ENCODE measurements at regions not wholly inside any gene's neighbourhood (a gene's known extent, or its start where the extent isn't known, plus 50 kb on each side); places are given as distances from the start of the nearest gene placed in this dataset.

- TF ChIP-seq CHD7 (IDR thresholded peaks at IDR 0.05; ENCODE audit: insufficient replicate concordance, low read length) (no peak), KDM1A (IDR thresholded peaks at IDR 0.05; ENCODE audit: borderline replicate concordance, low read length) (no peak), TBP (IDR thresholded peaks at IDR 0.05; ENCODE audit: low read depth, low read length) (no peak), RFX5 (IDR thresholded peaks at IDR 0.05; ENCODE audit: borderline replicate concordance, low read depth, low read length) (no peak), CREB1 (IDR thresholded peaks at IDR 0.05) (no peak), CBX5 (IDR thresholded peaks at IDR 0.05; ENCODE audit: low read depth, low read length) (no peak), JUN (IDR thresholded peaks at IDR 0.05; ENCODE audit: low read depth, low read length) (no peak), EP300 (IDR thresholded peaks at IDR 0.05; ENCODE audit: borderline replicate concordance in 1 of 2, low read depth in 2 of 2, low read length in 2 of 2) (no peak), NRF1 (IDR thresholded peaks at IDR 0.05; ENCODE audit: low read depth, low read length) (no peak)
- TF ChIP-seq, protein P1, sequence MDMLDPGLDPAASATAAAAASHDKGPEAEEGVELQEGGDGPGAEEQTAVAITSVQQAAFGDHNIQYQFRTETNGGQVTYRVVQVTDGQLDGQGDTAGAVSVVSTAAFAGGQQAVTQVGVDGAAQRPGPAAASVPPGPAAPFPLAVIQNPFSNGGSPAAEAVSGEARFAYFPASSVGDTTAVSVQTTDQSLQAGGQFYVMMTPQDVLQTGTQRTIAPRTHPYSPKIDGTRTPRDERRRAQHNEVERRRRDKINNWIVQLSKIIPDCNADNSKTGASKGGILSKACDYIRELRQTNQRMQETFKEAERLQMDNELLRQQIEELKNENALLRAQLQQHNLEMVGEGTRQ (IDR thresholded peaks at IDR 0.05; ENCODE audit: low read length), result no peak
These were observed 361.2 kb upstream of the RIOK2 start (continued) for GRCh38 chr5:97544240-97544639.

Measured in H1 (cell line).